DMS53 treated with DMSO at 0.1 percent for 48 hours (cell line): ENCODE measurements at regions not wholly inside any gene's neighbourhood (a gene's known extent, or its start where the extent isn't known, plus 50 kb on each side); places are given as distances from the start of the nearest gene placed in this dataset.
"Not testable (repeated sequence)": the region's sequence is repeated elsewhere in the genome, so short reads cannot be mapped to it uniquely, and the experiment has no call there.

ENCODE experiments used
- DNase-seq: peaks from one replicate; lab custom pipeline; 2025; ENCODE audit not compliant: unreplicated experiment; lab: John Stamatoyannopoulos, UW

DNA sequence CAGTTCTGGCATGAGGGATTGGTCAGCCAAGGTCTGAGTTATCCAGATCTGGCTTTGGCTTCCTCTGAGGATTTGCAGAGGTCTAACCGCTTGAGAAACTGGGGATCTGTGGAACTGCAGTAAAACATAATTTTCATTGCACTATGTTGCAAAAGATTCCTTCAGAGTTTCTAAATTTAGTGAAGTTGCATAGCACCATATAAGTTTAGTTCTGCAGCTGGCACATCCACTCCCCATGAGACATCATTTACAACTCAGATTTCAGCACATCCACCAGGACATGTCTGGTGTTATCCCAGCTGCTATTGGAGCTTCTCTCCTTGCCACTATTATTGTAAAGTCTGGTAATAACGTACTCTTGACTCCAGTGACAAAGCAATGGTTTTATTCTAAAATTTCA lies 181.5 kb downstream of the CWF19L2 start:
- DNase-seq = no peak

DNA sequence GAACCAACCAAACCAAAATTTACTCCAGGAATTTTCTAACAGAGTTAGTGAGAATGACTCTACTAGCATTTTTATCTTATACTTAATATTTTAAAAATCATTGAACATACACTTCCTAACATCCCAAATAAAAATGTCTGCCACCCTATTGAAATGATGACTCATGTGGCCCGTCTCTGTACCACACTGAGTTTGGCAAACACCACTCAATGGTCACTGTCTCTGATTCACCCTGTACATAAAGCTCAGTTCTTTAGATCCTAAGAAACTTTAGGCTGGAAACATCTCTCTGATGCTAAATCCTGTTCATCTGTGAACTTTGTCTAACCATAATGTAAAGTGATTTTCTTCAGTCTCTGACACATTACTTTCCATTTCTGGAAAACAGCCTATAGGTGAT lies 182.0 kb downstream of the CWF19L2 start:
- DNase-seq = no peak

DNA sequence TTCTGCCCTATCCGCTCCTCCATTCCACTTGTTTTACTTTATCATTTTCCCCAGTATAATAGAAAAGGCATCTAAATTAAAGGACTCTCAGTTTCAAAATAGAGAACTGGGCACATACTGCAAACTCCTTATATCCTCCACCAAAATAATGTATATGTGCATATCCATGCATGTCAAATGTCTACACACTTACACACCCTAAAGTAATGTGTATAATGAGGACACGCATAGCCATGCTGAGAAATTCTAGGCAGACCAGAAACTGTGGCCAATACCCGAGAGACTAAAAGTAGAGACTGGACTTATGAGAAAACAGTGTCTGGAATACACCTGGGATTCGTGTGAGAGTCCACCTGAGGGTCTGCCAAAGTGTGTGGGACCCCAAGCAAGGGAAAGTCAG lies 183.5 kb downstream of the CWF19L2 start:
- no peak for DNase-seq

DNA sequence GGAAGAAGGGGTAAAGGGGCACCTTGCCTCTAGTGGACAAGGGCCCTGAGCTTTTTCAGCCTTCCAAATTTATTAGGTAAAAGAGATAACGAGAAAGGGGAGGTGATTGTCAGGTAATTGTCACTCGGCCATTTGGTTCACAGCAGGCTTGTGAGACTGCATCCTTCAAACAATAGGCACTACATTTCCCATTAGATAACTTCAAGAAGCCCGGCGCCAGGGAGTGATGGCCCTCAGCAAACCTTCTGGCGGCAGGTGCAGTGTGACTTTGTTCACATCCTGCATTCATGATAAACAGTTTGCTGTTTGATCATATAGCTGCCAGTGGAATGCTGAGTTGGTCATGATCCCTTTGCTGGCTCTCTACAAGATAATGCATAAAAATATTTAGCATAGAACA lies 185.1 kb downstream of the CWF19L2 start:
- DNase-seq = no peak

DNA sequence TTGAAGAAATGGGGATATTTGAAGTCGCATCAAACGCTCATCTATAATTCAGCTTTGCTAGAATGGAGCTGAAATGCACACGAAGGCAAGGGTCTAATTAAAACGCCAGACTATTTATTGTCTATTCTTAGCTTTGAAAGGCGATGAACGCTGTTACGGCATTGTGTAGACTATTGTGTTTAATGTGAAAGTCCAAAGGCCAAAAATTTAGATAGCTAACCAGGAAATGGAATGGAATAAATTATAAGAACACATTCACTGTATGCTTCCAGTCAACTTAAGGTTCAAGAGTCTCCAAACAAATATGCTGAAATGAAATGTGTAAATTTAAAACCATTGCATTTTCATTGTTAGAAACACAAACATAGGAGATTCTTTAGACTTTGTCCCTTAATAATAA lies 186.2 kb downstream of the CWF19L2 start:
- no peak for DNase-seq

DNA sequence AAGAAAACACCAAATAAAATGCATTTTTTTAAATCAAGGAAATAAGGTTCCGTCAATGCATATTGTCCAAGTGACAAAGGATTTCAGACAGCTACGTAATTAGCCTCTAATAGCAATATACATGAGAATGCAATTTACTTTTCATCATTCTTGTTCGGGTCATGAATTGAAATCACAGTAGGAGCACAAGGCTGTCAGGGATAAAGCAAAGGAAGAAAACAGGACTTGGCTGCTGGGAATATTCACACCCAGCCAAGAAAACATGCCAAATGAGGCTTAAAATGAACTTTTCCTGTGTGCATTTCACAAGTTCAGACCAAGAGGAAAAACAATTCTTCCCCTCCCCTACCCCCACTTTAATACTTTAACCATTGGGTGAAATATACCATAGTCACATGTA lies 188.6 kb downstream of the CWF19L2 start:
- no peak for DNase-seq

DNA sequence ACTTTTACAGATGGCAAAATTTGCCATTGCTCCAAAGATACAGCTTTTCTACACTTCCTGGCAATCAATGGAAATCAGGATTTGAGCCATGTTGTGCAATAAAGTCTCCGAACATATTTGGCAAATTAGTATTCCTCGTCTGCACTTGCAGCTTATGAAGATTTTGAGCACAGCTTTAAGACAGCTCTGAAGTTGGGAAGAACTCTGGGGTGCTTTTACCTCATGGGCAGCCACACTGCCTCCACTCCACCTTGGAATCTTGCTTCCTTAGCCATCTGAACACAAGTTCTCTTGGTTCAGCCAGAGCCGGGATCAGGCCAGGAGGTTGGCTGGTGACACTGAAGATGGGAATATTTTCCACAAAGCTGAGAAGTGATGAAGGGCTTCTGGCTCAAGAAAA lies 191.2 kb downstream of the CWF19L2 start:
- no peak for DNase-seq

DNA sequence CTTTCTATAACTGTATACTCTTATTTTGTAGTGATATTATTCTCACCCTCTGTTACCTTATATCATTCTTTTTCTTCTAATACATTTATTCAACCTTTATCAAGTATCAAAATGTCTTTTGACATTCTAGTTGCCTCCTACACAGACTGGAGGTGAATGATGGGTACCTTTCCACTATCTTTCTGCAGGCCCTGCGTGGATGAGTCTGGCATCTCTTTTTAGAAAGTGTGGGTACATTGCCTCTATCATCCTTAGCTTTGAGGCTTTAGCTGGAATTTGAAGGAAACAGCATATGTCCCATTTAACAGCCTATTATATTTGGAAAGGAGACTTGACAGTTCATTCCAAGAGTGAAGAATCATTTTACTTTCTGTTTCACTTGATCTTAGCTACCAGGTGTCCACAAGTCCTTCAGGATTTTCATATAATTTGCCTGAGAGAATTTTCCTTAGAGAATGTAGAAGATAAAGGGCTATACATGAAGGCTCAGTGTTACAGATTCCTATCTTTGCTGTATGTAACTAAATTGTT lies 192.0 kb downstream of the CWF19L2 start:
- DNase-seq = no peak

DNA sequence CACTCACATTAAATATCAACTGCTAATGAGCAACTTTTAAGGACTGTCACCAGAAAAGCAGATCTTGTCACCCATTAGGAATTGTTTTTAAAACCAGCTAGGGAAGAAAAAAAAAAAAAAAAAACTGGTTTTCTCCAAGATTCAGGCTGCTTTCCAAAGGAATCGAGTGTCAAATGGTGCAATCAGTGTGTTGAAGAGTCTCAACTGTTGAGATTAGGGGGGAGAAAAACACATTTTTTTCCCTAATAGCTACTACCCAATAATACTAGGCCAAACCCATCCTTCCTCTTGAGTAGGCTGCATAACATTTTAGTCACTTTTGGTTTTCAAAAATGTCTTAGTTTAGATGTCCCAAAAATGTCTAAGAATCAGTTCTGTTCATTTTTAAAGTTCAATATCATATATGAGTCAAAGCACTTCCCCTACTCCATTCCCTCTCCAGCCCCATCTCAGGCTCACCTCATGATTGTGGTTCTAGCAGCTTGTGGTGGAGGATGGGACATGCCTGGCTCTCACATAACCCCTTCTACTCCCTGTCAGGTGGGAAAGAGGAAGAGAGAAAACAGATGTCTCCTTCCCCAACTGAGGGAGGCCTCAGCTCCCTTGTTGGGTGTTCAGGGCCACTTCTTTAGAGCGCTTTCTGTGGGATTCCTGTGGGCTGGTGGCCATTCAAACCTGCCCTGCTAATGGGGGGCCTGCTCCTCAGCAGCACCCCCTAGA lies 193.6 kb downstream of the CWF19L2 start:
- DNase-seq = no peak

DNA sequence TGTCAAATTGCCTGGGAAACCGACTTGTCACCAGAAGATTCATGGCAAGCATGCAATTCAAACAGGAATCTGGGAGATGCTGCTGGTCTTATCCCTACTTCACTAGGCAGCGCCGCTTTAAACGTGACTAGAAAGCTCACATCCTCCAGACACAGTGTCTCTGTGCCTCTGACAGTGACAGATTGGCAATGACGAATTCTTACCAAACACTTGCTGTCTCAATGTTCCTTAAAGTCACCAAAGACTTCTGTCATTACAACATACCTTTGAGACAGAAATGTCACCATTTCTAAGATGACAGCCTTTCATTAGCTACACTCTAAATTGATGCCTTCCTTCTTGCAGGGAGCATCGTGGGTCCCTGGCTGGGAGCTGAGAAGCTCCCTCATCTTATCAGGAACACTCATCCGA lies 197.8 kb downstream of the CWF19L2 start:
- DNase-seq = no peak

DNA sequence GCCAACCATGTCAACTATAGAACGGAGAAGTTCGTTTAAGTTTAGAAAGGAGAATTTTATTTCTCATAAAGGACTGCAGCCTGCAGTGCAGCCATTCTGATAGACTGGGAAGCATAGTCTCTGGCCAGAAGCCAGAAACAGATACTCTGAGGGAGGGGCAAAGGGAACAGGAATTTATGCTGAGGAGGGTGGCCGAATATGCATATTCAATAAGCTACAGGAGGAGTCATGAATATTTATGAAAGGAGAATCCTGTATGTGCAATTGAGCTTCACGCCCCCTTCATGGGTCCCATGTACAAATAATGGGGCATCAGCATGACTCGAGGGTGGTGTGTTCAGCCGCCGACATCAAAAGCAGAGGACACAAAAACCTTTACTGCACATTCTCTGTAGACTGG lies 199.9 kb downstream of the CWF19L2 start:
- no peak for DNase-seq

DNA sequence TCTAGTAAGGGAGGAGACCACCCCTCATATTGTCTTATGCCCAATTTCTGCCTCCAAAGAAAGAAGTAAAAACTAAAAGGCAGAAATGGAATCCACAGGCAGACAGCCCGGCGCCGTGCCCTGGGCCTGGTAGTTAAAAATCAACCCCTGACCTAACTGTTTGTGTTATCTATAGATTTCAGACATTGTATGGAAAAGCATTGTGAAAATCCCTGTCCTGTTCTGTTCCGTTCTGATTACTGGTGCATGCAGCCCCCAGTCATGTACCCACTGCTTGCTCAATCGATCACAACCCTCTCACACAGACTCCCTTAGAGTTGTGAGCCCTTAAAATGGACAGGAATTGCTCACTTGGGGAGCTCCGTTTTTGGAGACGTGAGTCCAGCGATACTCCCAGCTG lies 204.0 kb downstream of the CWF19L2 start:
- not testable (repeated sequence) for DNase-seq

DNA sequence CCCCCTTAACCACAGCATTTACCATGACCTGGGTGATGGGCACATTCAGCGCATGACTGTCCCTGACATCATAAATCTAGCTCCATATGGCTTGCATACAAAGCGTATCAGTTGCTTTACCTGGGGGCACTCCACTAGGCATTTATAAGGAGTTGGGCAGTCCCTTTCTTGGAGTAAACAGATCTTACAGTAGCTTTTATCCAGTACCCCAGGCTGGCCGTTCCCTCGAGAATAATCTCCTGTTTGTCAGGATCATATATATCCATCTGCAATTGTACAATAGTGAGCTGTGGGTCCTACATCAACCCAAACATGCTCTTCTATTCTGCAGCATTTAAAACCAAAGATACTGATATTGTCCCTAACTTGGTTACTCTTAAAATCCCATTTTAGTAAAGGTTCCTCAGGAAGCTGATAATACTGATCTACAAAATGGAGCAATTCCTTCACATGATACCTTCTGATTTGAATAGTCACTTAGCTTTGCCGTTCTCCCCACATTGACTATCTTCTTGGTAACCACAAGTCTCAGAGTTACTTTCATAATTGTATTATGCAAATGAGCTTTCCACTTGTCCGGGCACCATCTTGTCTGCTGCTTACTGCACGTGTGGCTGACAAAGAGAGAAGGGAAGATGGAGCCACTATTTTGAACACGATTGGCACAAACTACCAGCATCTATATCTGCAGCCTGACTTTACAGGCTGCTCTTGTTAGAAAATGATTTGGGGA lies 205.0 kb downstream of the CWF19L2 start:
- no peak for DNase-seq

DNA sequence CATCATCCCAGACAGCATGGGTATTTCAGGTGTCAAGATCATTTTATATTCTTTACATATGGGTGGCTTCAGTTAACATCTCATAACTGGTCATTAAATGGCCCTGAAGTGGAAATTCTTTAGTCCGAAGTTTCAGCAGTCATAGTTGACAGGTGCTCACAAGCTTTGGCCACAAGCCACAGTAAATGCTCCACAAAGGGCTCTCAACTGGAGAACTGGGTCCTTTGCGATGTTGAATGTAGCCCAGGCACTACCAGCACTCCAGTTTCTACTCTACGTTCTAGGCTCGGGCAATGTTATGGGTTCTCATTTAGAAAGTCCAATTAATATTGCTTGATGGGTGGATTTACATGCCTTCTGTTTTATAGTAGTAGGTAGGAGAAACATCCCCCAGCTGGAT lies 206.3 kb downstream of the CWF19L2 start:
- no peak for DNase-seq

DNA sequence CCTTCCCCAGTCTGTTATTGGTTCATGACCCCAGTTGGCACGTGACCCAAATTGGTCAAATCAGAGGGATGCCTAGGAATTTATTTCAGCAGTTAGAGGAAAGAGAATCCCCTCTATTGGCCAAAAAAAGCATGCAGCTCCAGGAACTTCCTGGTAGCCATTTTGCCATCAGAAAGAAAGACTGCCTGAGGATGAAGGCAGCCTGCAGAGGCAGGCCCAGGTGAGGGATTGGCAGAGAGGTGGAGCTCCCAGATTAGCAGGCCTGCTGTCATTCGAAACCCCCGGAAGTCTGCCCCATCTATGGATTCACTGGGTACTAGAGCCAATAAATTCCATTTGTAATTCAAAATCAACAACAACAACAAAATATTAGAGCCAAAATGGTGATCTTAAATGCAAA lies 207.6 kb downstream of the CWF19L2 start:
- no peak for DNase-seq

DNA sequence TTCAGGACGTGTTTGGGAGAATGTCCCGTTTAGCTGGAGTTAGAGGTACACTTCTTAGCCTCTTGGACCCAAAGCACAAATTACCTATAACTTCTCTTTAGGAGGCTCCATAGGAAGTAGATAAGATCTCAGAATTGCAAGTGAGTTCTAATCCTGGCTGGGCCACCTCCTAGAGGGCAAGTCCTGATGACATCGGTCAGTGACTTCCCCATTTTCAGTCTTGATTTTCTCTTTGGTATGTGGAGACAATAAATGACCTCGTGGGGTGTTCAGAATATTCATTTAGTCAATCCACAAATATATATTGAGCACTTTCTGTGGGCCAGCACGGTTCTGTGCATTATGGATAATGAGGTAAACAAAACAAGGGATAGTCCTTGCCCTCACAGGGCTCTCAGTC lies 208.6 kb downstream of the CWF19L2 start:
- no peak for DNase-seq

DNA sequence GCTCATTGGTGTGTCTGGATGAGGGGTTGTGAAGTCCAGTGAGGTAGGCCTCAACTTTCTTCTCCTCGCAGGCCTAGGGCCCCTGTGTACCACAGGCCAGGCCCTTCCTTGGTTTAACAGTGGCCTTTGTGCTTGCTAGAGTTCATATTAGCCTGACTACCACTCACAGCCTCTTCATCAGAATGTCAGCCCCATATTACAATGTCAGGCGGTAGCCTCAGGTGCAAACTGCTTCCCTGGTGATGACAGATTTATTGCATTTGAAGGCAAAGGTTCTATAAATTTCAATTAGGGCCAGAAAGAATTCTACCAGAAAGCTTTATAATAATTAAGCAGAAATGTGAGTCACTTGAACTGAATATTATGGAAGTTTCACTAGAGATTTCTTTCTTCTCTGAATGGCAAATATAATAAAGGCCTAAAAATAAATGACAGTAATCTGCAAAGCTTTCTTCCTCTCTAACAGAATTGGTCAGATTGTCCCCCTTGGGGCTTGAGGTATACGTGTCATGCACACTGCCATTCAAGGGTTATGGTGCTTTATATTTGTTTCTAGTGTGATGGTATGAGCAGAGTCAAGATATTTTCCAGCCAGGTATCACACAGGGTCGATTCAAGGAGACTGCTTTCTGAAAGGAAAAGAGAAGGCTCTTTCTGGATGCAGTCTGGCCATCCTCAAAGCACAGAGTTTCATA lies 210.3 kb downstream of the CWF19L2 start:
- DNase-seq = no peak

DNA sequence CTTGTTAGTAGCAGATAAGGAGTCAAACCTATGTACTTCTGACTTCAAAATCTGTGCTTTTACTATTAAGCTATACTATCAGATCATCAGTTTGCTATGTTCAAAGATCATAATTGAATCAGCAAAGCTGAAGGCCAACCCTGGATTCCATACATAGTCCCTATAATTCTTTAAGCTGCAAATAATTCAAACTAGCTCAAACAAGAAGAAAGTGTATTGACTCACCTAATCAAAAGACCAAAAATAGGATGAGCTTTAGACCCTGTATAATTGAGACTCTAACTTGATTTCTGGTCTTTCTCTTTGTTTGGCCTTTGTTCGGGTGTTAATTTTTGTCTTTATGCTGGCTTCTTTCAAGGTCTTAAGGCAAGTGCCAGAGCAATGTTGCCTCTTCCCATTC lies 213.7 kb downstream of the CWF19L2 start:
- DNase-seq = no peak

DNA sequence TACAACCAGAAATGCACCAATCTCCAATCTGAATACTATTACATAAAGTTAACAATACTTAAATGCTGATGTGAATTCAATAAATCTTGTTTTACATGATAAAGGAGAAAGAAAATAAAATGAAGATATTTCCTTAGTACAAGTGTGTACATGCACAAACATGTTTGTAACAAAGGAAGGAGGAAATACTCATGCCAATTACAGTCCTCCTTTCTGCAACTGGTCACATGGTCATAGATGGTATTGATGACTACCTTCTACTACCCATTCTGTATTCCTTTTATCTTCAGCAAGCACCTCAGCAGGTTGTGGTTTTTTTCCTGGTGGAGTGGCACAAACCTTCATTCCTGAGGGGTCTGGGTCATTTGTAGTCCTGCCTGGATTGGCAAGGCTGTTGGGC lies 214.2 kb upstream of the GUCY1A2 start:
- DNase-seq = no peak

DNA sequence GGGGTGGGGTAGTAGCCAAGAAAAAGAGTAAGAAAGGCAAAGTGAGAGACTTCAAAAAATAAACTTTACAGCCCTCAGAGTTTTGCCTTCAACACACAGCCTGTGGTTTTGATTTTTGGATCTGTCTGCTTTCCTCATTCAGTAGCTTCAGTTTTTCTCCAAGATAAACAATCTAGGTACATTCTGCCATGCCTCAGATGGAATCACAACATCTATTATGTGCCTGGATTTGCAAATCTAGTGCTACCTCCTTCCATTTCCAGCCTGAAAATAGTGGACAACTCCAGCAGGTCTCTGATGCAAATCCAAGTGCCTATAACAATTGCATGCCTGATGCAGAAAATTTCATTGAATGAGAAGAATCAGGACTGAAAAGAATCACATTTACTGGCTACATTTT lies 206.6 kb upstream of the GUCY1A2 start:
- DNase-seq = no peak

DNA sequence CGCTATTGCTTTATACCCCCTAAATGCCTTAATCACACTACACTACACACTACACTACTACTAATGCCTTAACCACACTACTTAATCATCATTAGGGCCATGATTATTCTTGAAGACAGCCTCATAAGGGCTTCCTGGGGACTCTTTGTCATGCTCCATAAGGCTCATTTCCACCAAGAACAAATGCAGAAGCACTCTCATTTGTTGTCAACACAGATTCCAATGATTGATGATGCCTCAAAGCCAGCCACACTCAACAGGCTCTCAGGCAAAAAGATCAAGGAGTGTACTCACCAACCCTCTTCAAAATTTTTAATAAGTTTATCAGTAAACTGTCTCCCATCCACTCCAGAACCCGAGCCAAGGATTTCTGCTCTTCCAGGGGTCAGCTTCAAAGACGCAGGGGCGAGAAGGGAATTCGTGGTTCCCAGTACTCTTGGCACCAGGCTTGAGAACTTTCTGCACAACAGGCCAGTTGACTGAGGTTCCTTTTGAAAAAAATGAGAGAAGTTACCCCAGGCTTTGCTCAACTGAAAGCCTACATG lies 204.7 kb upstream of the GUCY1A2 start:
- DNase-seq = no peak

DNA sequence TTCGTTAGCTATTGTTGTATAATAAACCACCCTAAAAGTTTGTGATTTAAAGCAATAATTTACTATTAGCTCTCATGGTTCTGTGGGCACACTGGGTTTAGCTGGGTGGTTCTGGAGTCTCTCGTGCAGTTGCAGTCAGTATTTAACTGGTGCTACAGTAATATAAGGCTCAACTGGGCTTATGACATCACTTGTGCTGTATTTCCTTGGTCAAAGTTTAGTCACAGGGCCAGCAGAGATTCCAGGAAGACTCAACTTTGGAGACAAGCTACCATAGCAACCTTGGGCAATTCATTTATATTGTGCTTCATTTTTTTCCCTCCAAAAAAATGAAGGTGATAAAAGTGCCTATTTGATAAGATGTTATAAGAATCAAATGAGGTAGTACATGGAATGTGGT lies 204.2 kb upstream of the GUCY1A2 start:
- DNase-seq = no peak
